GM12801 (cell line): ENCODE measurements at regions not wholly inside any gene's neighbourhood (a gene's known extent, or its start where the extent isn't known, plus 50 kb on each side); places are given as distances from the start of the nearest gene placed in this dataset.

Experiments used
- CTCF ChIP-seq: IDR thresholded peaks from one replicate; pipeline ENCODE4 v1.5.1; 2011; ENCODE audit warnings: control low read depth; ENCODE audit not compliant: insufficient read length; ENCODE audit errors: extremely low read depth

DNA sequence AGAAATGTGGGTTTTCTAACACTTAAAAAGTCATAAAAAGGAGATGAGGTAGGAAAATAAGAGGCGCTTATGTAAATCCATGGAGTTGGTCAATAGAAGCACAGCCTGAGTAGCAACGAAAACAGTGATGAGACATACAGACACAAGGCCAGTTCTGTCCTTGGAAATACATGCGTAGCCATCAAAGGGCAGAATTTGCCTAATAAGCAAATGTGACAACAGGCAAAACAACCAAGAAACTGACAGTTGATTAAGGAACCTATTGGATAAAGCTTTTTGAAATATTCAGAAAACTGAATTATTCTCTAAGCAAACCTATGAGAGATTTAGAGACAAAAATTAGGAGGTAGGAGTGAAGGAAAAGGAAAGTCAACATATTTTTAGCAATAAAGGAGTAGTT is 586.3 kb downstream of the PLCL1 start:
- no peak for TF ChIP-seq CTCF

DNA sequence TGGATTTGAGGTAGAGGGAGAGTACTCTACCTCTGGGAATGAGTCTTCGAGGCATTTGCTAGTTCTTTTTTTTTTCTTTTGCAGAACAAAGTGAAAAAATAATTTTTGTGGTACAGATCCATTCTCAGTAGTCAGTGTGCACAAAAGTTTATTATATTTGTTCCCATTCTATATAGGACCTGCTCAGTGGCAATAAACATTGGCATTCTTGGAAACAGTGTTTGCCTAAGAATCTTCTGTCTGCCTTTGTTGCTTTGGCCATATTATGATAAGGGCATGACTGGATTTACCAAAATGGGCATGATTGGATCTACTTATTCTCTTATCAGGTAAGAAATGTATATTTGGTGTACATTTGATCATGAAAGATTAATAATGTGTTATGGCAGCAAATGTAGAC is 583.3 kb downstream of the PLCL1 start:
- TF ChIP-seq CTCF: no peak

- no peak for TF ChIP-seq CTCF
Observed at GRCh38 chr2:198385856-198386255, 581.5 kb downstream of the PLCL1 start.

DNA sequence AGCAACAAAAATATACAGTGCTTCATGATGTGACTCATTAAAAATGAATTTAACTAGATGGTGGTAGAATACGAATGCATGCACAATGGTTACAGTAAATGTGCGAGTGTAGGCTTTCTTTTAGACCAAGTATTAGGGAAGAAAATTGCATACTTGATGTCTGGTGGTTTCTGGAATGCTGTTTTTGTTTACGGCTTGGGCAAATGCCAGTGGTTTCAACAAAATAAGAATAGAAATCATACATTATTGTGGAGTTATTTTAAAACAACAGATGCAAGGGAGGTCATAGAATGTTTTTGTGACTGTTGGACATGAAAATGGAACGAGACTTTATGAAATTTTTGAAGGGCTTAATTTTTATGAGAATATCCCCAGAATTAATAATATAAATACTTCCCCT is 580.9 kb downstream of the PLCL1 start:
- TF ChIP-seq CTCF: no peak

GRCh38 chr2:198383392-198383791 is 579.0 kb downstream of the PLCL1 start:
- no peak for TF ChIP-seq CTCF

DNA sequence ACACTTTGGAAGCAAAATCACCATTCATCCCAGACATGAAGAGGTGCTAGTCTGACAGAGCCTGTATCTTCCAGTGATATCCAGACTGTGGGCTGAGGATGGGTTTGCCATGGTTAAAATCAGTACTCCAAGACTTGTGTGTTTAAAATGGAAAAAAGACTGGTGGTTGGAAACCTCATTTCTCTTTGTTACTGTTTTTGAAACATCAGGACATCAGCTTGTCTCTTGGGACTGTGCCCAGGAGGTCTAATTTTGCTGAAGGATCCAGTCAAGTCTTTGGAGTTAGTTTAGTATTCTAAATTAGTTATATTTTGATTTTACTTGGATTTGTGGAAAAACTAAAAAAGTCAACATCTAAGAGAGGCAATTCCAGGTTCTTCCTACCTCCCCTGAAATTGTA is 578.4 kb downstream of the PLCL1 start:
- no peak for TF ChIP-seq CTCF

DNA sequence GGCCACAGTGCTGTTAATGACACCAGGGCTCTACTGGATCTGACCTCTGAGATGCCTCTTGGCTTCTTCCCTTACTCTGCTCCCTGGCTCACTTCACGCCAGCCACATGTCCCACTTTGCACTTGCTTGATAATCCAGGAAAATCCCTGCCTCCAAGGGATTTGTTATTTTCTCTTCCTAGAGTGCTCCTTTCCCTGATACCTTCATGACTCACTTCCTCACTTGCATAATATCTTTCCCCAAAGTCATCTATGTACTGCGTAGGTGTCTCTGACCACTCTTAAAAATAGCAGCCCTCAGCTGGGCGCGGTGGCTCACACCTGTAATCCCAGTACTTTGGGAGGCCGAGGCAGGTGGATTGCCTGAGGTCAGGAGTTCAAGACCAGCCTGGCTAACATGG is 572.3 kb downstream of the PLCL1 start:
- no peak for TF ChIP-seq CTCF

GRCh38 chr2:198375083-198375410 is 570.7 kb downstream of the PLCL1 start:
- TF ChIP-seq CTCF: no peak
